Hepatocyte (in vitro differentiated cells): ENCODE measurements at regions not wholly inside any gene's neighbourhood (a gene's known extent, or its start where the extent isn't known, plus 50 kb on each side); places are given as distances from the start of the nearest gene placed in this dataset.

ENCODE experiments used
- DNase-seq: peaks from one replicate; pipeline ENCODE4 v3.0.0-alpha.2; 2016; ENCODE audit warnings: low spot score
- H2AFZ ChIP-seq: fragments of 200-600 bp; sonication (generic); 2 replicates; pipeline ENCODE4 v1.6.0; 2016; ENCODE audit warnings: antibody characterized with exemption, mild to moderate bottlenecking
- H3K27ac ChIP-seq: fragments of 200-600 bp; sonication (generic); 2 replicates; pipeline ENCODE4 v1.5.1; 2016; ENCODE audit warnings: mild to moderate bottlenecking
- H3K27me3 ChIP-seq: fragments of 200-600 bp; sonication (generic); 2 replicates; pipeline ENCODE4 v1.6.1; 2016
- H3K36me3 ChIP-seq: fragments of 200-600 bp; sonication (generic); replicated peaks from 2 replicates; pipeline ENCODE4 v1.5.1; 2016; ENCODE audit warnings: low read depth; ENCODE audit not compliant: insufficient read depth
- H3K4me1 ChIP-seq: fragments of 200-600 bp; sonication (generic); 2 replicates; pipeline ENCODE4 v1.5.1; 2016; ENCODE audit warnings: mild to moderate bottlenecking, moderate library complexity; ENCODE audit not compliant: insufficient read depth
- H3K4me2 ChIP-seq: fragments of 200-600 bp; sonication (generic); 2 replicates; pipeline ENCODE4 v1.6.0; 2016
- H3K4me3 ChIP-seq: fragments of 200-600 bp; sonication (generic); 2 replicates; pipeline ENCODE4 v1.5.1; 2016; ENCODE audit warnings: mild to moderate bottlenecking
- H3K79me2 ChIP-seq: fragments of 200-600 bp; sonication (generic); 2 replicates; pipeline ENCODE4 v1.6.0; 2017; ENCODE audit warnings: mild to moderate bottlenecking
- H3K9me2 ChIP-seq: fragments of 200-600 bp; sonication (generic); replicated peaks from 2 replicates; pipeline ENCODE4 v1.6.0; 2017; ENCODE audit warnings: mild to moderate bottlenecking; ENCODE audit not compliant: insufficient read depth
- H3K9me3 ChIP-seq: fragments of 200-600 bp; sonication (generic); 2 replicates; pipeline ENCODE4 v1.5.1; 2016; ENCODE audit warnings: low read depth, mild to moderate bottlenecking
- H4K20me1 ChIP-seq: fragments of 200-600 bp; sonication (generic); 2 replicates; pipeline ENCODE4 v1.6.0; 2016; ENCODE audit warnings: mild to moderate bottlenecking; ENCODE audit not compliant: insufficient read depth, poor library complexity, severe bottlenecking
- EZH2 ChIP-seq: fragments of 200-600 bp; sonication (generic); IDR thresholded peaks from 2 replicates; pipeline ENCODE4 v1.6.1; 2016; ENCODE audit warnings: antibody characterized with exemption, mild to moderate bottlenecking, borderline replicate concordance
- EZH2phosphoT487 ChIP-seq: fragments of 200-600 bp; sonication (generic); IDR thresholded peaks from one replicate; pipeline ENCODE4 v1.6.1; 2018; ENCODE audit warnings: antibody characterized with exemption, mild to moderate bottlenecking, low read depth, moderate library complexity; ENCODE audit not compliant: unreplicated experiment, severe bottlenecking
- WGBS: methylation state at CpG from one replicate; pipeline ENCODE4 v1.1.6; 2016; ENCODE audit warnings: low lambda C conversion rate; ENCODE audit errors: missing lambda C conversion rate; 5-methylcytosine and 5-hydroxymethylcytosine counted together
- TF ChIP-seq, protein P1 (sequence below): fragments of 200-600 bp; sonication (generic); IDR thresholded peaks from 2 replicates; pipeline ENCODE4 v1.5.1; 2016; ENCODE audit warnings: antibody characterized with exemption, mild to moderate bottlenecking; ENCODE audit not compliant: poor library complexity

- no peak overlapping the region for H2AFZ ChIP-seq
- no peaks in the 10 kb centered on the region for H4K20me1 ChIP-seq
- 48% methylated on average over 1 of the region's 1 CpG for WGBS
- H3K4me1 ChIP-seq, result no peaks in the 10 kb centered on the region
- no peak overlapping the region for H3K27ac ChIP-seq
- no peak overlapping the region for H3K4me3 ChIP-seq
- DNase-seq, result no peak
- TF ChIP-seq EZH2 (no peak), EZH2phosphoT487 (no peak)
- TF ChIP-seq, protein P1, sequence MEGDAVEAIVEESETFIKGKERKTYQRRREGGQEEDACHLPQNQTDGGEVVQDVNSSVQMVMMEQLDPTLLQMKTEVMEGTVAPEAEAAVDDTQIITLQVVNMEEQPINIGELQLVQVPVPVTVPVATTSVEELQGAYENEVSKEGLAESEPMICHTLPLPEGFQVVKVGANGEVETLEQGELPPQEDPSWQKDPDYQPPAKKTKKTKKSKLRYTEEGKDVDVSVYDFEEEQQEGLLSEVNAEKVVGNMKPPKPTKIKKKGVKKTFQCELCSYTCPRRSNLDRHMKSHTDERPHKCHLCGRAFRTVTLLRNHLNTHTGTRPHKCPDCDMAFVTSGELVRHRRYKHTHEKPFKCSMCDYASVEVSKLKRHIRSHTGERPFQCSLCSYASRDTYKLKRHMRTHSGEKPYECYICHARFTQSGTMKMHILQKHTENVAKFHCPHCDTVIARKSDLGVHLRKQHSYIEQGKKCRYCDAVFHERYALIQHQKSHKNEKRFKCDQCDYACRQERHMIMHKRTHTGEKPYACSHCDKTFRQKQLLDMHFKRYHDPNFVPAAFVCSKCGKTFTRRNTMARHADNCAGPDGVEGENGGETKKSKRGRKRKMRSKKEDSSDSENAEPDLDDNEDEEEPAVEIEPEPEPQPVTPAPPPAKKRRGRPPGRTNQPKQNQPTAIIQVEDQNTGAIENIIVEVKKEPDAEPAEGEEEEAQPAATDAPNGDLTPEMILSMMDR, result no peak
- no peaks in the 10 kb centered on the region for H3K9me3 ChIP-seq
- H3K79me2 ChIP-seq, result no peaks in the 10 kb centered on the region
- H3K4me2 ChIP-seq, result no peak overlapping the region
- no peaks in the 10 kb centered on the region for H3K36me3 ChIP-seq
- no peaks in the 10 kb centered on the region for H3K9me2 ChIP-seq
- H3K27me3 ChIP-seq, result no peaks in the 10 kb centered on the region
Observed at GRCh38 chr4:52201715-52202114, 150.6 kb downstream of the SPATA18 start.

DNA sequence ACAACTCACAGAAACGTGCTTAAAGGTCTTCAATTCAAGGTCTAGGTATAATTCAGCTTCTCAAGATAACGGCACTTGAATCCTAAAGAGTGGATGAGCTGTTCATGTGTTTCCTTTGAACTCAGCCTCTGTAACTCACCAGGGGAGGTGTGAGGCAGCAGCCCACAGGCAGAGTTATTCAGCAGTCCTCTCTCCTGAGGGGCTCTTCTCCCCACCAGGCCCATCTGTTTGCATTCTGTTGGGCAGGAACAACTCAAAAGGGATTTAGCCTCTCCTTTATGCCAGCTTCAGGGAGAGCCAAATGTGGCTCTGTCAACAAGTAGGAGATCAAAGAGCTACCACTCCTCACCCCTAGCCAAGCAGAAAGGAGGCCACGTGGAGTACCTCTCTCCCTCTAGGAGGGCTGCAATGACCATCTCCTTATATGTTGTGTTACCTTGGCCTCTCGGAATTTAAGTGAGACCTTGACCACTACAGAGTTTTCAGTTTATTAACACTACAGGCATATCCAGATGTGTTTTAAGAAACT is 151.2 kb downstream of the SPATA18 start:
- no peak overlapping the region for H2AFZ ChIP-seq
- TF ChIP-seq EZH2 (no peak), EZH2phosphoT487 (no peak)

GRCh38 chr4:52202931-52203330 is 151.8 kb downstream of the SPATA18 start:
- 82% methylated on average over 1 of the region's 1 CpG for WGBS
- Histone ChIP-seq H3K79me2 (no peaks in the 10 kb centered on the region), H3K9me2 (no peaks in the 10 kb centered on the region), H3K9me3 (no peaks in the 10 kb centered on the region), H3K4me3 (no peak overlapping the region), H3K4me2 (no peak overlapping the region), H4K20me1 (no peaks in the 10 kb centered on the region), H2AFZ (no peak overlapping the region), H3K4me1 (no peaks in the 10 kb centered on the region), H3K36me3 (no peaks in the 10 kb centered on the region), H3K27ac (no peak overlapping the region), H3K27me3 (no peaks in the 10 kb centered on the region)
- DNase-seq, result no peak
- TF ChIP-seq EZH2phosphoT487 (no peak), EZH2 (no peak)
- TF ChIP-seq, protein P1, result no peak

More for the DNA sequence above, 151.2 kb downstream of the SPATA18 start:
- H3K4me2 ChIP-seq, result no peak overlapping the region
- H3K79me2 ChIP-seq, result no peaks in the 10 kb centered on the region
- no peaks in the 10 kb centered on the region for H3K36me3 ChIP-seq
- no peaks in the 10 kb centered on the region for H3K9me2 ChIP-seq
- H3K27me3 ChIP-seq, result no peaks in the 10 kb centered on the region
- H4K20me1 ChIP-seq, result no peaks in the 10 kb centered on the region
- WGBS, result 33% methylated on average over 4 of the region's 4 CpGs
- H3K9me3 ChIP-seq, result no peaks in the 10 kb centered on the region
- no peak for DNase-seq
- no peak overlapping the region for H3K4me3 ChIP-seq
- H3K4me1 ChIP-seq, result no peaks in the 10 kb centered on the region
- H3K27ac ChIP-seq, result no peak overlapping the region

DNA sequence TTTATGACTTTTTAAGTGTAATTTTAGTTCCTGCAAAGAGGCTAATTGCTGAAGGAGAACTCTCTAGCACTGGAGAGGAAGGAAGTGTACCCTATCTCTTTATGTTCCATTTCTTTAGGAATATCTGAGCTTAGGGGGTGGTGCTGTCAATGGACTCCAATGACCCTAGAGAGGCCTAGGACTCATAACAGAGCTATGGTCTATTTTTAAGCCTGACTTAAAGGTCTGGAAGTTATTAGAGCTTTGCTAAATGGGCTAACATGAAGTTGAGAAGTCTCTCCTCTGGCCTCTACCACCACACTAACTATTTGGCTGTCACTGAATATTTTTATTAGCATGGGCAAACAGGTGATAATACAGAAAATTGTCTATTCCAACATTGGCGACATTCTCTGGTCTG is 152.2 kb downstream of the SPATA18 start:
- Histone ChIP-seq H3K9me2 (no peaks in the 10 kb centered on the region), H3K27ac (no peak overlapping the region), H3K4me2 (no peak overlapping the region), H2AFZ (no peak overlapping the region), H4K20me1 (no peaks in the 10 kb centered on the region), H3K4me1 (no peaks in the 10 kb centered on the region), H3K27me3 (no peaks in the 10 kb centered on the region), H3K9me3 (no peaks in the 10 kb centered on the region), H3K4me3 (no peak overlapping the region), H3K79me2 (no peaks in the 10 kb centered on the region), H3K36me3 (no peaks in the 10 kb centered on the region)
- 100% methylated on average over 1 of the region's 1 CpG for WGBS
- DNase-seq, result no peak
- TF ChIP-seq, protein P1, result no peak
- no peak for TF ChIP-seq EZH2phosphoT487
- no peak for TF ChIP-seq EZH2
